ENCODE measurements at regions not wholly inside any gene's neighbourhood (a gene's known extent, or its start where the extent isn't known, plus 50 kb on each side); places are given as distances from the start of the nearest gene placed in this dataset.

DNA sequence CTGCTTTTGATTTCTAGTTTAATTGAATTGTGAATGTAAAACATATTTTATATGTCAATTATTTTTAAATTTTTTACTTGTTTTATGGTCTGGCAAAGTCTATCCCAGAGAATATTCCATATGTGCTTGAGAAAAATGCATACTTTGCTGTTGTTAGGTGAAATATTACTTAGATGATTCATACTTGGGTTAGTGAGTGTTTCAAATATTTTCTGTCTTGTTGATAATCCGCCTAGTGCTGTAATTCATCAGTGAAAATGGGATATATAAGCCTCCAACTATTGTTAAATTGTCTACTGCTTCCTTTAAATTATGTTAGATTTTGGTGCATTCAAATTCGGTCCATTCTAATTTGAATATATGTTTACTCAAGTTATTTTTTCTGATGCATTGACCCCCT lies 395.5 kb downstream of the LRFN5 start:
- DNase-seq = no peak
- no peaks in the 10 kb centered on the region for H3K27me3 Mint-ChIP-seq (ENCODE audit: low read depth)
- no peaks in the 10 kb centered on the region for H3K36me3 Mint-ChIP-seq (ENCODE audit: insufficient read depth in 2 of 2)
- H3K4me1 Mint-ChIP-seq (ENCODE audit: low read depth) = no peaks in the 10 kb centered on the region
- H3K27ac Mint-ChIP-seq = no peak overlapping the region
- H3K4me3 Mint-ChIP-seq = no peak overlapping the region
- ATAC-seq (replicated peaks in 1 of 2) = no peak
- no peaks in the 10 kb centered on the region for H3K9me3 Mint-ChIP-seq

DNA sequence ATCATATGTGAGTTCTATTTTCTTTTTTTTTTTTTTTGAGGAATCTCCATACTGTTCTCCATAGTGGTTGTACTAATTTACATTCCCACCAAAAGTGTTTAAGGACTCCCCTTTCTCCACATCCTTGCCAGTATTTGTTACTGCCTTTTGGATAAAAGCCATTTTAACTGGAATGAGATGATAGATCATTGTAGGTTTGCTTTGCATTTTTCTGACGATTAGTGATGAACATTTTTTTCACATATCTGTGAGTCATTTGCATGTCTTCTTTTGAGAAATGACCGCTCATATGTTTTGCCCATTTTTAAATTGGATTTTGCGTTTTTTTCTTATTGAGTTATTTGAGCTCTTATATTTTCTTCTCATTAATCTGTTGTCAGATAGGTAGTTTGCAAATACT lies 394.8 kb downstream of the LRFN5 start:
- Mint-ChIP-seq H3K4me1 (ENCODE audit: low read depth) (no peaks in the 10 kb centered on the region), H3K4me3 (no peak overlapping the region)
- ATAC-seq (replicated peaks in 1 of 2) = no peak

GRCh38 chr14:42000450-42000849 lies 393.8 kb downstream of the LRFN5 start:
- H3K4me1 Mint-ChIP-seq (ENCODE audit: low read depth) = no peaks in the 10 kb centered on the region
- H3K4me3 Mint-ChIP-seq = no peak overlapping the region
- H3K36me3 Mint-ChIP-seq (ENCODE audit: insufficient read depth in 2 of 2) = no peaks in the 10 kb centered on the region
- H3K27ac Mint-ChIP-seq = no peak overlapping the region
- DNase-seq (no peak), ATAC-seq (replicated peaks in 1 of 2) (no peak)
- H3K27me3 Mint-ChIP-seq (ENCODE audit: low read depth) = no peaks in the 10 kb centered on the region
- H3K9me3 Mint-ChIP-seq = no peaks in the 10 kb centered on the region

More for the DNA sequence above, 394.8 kb downstream of the LRFN5 start:
- no peak for DNase-seq
- Mint-ChIP-seq H3K27me3 (ENCODE audit: low read depth) (no peaks in the 10 kb centered on the region), H3K9me3 (no peaks in the 10 kb centered on the region), H3K36me3 (ENCODE audit: insufficient read depth in 2 of 2) (no peaks in the 10 kb centered on the region), H3K27ac (no peak overlapping the region)

DNA sequence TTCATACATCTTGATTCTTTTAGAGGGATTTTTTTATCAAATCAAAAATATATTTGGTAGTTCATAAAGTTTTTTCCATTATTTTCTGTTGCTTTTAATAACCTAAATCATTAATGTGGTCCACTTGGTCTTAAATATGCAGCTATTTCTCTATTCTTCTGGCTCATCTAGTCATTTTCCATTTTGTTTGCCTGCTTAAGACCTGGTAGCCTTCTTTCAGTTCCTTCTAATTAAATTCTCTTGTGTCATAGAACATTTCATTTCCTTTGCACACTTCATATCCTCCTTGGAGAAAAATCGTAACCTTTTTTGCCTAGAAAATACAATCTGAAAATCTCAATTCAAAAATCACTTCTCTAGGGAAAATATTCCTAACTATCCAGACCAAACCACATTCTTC lies 387.0 kb downstream of the LRFN5 start:
- DNase-seq (no peak), ATAC-seq (replicated peaks in 1 of 2) (no peak)
- H3K9me3 Mint-ChIP-seq = no peaks in the 10 kb centered on the region
- H3K27me3 Mint-ChIP-seq (ENCODE audit: low read depth) = no peaks in the 10 kb centered on the region
- H3K36me3 Mint-ChIP-seq (ENCODE audit: insufficient read depth in 2 of 2) = no peaks in the 10 kb centered on the region
- no peak overlapping the region for H3K27ac Mint-ChIP-seq
- no peak overlapping the region for H3K4me3 Mint-ChIP-seq
- H3K4me1 Mint-ChIP-seq (ENCODE audit: low read depth) = no peaks in the 10 kb centered on the region

GRCh38 chr14:41986700-41987099 lies 380.0 kb downstream of the LRFN5 start:
- Mint-ChIP-seq H3K27me3 (ENCODE audit: low read depth) (no peaks in the 10 kb centered on the region), H3K9me3 (peaks cover 1 to 2% of the 10 kb centered on the region in 2 donors), H3K4me3 (no peak overlapping the region), H3K36me3 (ENCODE audit: insufficient read depth in 2 of 2) (no peaks in the 10 kb centered on the region), H3K27ac (no peak overlapping the region), H3K4me1 (ENCODE audit: low read depth) (no peaks in the 10 kb centered on the region)
- DNase-seq (no peak), ATAC-seq (replicated peaks in 1 of 2) (no peak)

DNA sequence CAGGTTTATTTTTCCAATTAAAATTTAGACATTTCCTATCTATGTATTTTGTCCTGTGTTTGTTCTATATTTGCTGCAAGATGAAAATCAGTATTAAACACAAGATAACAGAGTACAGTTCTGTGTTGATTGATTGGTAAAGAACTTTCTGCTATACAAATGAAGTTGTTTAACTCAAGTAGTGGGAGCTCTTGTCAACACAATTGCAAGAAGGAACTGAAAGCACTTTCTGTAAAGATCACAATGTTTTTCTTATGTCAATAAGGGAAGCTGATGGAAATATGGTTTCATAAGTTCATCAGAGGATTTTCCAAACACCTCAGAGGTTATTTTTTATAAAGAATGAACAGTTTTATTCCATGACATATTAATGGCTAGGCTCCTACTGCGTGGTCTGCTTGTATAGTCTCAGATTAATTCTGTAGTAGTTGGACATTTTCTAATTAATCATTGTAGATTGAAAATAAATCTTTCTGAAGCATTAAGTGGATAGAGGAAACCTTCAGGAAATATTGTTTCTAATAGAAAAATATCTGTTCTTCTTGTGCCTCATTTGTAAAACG lies 379.5 kb downstream of the LRFN5 start:
- no peak overlapping the region for H3K27ac Mint-ChIP-seq
- no peak for ATAC-seq (replicated peaks in 1 of 2)
- no peaks in the 10 kb centered on the region for H3K4me1 Mint-ChIP-seq (ENCODE audit: low read depth)
- no peak for DNase-seq
- peaks cover 2 to 6% of the 10 kb centered on the region in 2 donors for H3K9me3 Mint-ChIP-seq
- no peaks in the 10 kb centered on the region for H3K36me3 Mint-ChIP-seq (ENCODE audit: insufficient read depth in 2 of 2)
- H3K27me3 Mint-ChIP-seq (ENCODE audit: low read depth) = no peaks in the 10 kb centered on the region
- H3K4me3 Mint-ChIP-seq = no peak overlapping the region

DNA sequence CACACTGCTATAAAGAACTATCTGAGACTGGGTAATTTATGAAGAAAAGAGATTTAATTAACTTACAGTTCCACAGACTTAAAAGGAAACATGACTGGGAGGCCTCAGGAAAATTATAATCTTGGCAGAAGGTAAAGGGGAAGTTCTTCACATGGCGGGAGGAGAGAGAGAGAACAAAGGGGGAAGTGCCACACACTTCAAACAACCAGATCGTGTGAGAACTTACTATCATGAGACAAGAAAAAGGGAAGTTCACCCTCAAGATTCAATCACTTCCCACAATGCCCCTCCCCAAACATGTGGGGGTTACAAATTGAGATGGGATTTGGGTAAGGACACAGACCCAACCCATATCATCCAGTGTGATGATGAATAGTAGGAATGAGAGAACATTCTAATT lies 366.5 kb downstream of the LRFN5 start:
- Mint-ChIP-seq H3K4me3 (no peak overlapping the region), H3K27ac (no peak overlapping the region), H3K27me3 (ENCODE audit: low read depth) (no peaks in the 10 kb centered on the region), H3K36me3 (ENCODE audit: insufficient read depth in 2 of 2) (peaks cover 2% of the 10 kb centered on the region in 2 donors), H3K4me1 (ENCODE audit: low read depth) (no peaks in the 10 kb centered on the region), H3K9me3 (peaks cover 11 to 14% of the 10 kb centered on the region in 2 donors)
- ATAC-seq (replicated peaks in 1 of 2) (no peak), DNase-seq (no peak)

- no peak for ATAC-seq (replicated peaks in 1 of 2)
- Mint-ChIP-seq H3K27ac (no peak overlapping the region), H3K4me1 (ENCODE audit: low read depth) (no peaks in the 10 kb centered on the region), H3K4me3 (no peak overlapping the region), H3K9me3 (peaks cover 11 to 14% of the 10 kb centered on the region in 2 donors), H3K36me3 (ENCODE audit: insufficient read depth in 2 of 2) (peaks cover 2% of the 10 kb centered on the region in 2 donors), H3K27me3 (ENCODE audit: low read depth) (no peaks in the 10 kb centered on the region)
- no peak for DNase-seq
These were observed 365.9 kb downstream of the LRFN5 start for GRCh38 chr14:41972531-41972930.

DNA sequence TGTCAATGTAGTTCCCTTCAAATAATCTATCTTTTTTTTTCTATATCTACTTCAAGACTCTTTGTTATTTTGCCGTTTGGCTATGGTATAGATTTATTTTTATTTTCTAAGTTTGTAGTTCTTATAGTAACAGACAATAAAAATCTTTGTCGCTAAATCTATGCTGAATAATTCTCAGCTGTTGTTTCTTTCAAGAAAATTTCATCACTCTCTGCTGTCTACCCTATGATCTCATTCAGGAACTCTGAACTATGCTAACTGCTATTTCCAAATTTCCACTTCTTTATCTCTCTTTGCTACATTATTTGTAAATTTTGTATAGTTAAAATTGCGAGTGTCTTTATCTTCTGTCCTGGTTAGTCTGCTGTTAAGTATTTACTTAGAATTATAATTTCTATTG lies 353.6 kb downstream of the LRFN5 start:
- Mint-ChIP-seq H3K4me1 (ENCODE audit: low read depth) (no peaks in the 10 kb centered on the region), H3K4me3 (no peak overlapping the region)

DNA sequence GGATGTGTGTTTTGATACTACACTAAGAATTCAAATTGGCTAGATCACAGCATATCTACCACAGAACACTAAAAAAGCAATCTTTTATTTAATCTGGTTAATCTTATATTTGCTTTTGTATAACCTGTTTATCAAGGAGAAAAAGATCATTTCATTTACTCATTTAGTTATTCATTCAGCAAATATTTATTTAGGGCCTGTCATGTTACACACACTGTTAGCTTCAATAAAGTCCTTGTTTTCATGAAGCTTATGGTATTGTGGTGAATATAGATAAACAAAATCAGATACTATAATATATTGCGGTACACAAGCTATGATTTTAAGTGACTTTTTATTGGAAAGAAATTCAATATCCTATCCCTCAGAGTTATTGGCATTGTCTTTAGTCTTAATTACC lies 350.8 kb downstream of the LRFN5 start:
- no peak overlapping the region for H3K4me3 Mint-ChIP-seq
- no peak for DNase-seq
- no peak for ATAC-seq (replicated peaks in 1 of 2)
- no peak overlapping the region for H3K27ac Mint-ChIP-seq
- no peaks in the 10 kb centered on the region for H3K9me3 Mint-ChIP-seq
- H3K36me3 Mint-ChIP-seq (ENCODE audit: insufficient read depth in 2 of 2) = no peaks in the 10 kb centered on the region
- no peaks in the 10 kb centered on the region for H3K4me1 Mint-ChIP-seq (ENCODE audit: low read depth)
- H3K27me3 Mint-ChIP-seq (ENCODE audit: low read depth) = no peaks in the 10 kb centered on the region

More for the DNA sequence above, 353.6 kb downstream of the LRFN5 start:
- Mint-ChIP-seq H3K36me3 (ENCODE audit: insufficient read depth in 2 of 2) (no peaks in the 10 kb centered on the region), H3K27me3 (ENCODE audit: low read depth) (no peaks in the 10 kb centered on the region), H3K27ac (peak overlapping the region; percentile 60), H3K9me3 (peaks cover 3 to 5% of the 10 kb centered on the region in 2 donors)
- ATAC-seq (replicated peaks in 1 of 2) = no peak
- DNase-seq = no peak

All from activated T-cell treated with anti-CD3 and anti-CD28 coated beads, Interleukin-2, amount 50 U/mL, for 72 hours (primary cell).